ENCODE measurements at regions not wholly inside any gene's neighbourhood (a gene's known extent, or its start where the extent isn't known, plus 50 kb on each side); places are given as distances from the start of the nearest gene placed in this dataset.
A peak's percentile ranks its signal among the peaks of the same experiment; 100 is the strongest.

DNA sequence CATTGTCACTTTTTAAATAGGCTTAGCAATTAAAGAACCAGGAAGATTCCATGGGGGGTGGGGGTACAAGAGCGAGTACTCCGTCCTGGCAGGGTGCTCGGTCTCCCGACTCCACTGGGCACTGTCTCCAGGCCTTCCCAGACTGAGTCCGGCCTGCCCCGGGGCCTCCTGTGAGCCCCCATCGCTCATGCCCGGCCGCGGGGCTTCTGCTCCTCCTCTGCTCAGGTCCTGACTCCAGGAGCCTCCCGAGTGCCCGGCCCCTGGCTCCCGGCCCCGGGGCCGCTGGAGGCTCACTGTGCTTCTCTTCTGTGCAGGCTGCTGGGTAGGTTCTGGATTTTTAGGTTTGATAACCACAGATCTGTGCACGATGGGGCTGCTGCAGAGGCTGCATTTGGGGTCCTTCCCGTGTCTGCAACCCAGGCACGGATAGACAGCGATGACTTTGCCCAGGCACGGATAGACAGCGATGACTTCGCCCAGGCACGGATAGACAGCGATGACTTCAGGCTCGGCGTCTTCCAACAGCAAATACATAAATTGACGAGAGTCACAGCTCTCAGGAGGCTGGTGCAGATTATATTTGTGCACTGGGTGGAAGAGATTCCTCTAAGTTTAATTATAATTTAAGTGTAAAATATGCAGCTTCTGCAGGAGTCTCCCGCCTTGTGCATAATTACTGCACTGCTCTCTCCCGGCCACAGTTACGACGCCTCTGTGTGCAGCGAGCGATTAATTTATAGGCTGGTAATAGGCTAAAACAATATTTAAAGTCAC is 74.8 kb upstream of the RXRA start:
- DNase-seq, result no peak

DNA sequence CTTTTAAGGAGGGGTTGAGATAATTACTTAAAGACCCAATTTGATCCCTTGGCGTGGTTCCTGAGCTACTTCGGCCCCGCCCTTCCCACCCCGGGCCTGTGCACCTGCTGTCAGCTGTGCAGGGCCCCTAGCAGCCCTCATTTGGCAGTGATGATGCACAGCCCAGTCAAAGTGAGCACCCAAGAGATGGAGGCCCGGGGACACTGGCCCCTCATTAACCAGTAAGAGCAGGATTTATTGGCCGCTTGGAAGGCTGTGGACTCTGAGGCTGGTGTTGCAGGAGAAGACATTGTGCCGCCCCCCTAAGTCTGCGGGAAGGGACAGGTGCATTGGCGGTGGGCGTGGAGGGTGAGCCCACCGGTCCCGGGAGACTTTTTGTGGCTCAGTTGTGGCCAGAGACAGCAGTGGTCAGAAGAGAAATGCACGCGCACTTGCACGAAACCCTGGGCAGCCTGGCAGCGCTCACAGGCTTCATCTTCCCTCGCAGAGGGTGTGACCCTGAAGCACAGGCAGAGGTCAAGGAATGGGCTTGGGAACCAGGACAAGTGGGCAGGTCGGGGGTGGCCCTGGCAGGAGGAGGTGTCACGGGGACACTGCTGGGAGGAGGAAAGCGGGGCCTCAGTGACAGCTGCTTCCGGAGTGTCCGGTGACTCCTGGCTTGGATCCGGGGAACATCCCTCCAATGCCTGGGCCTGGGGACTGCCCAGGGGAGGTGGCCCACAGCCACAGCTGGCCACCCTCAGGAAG is 74.0 kb upstream of the RXRA start:
- no peak for DNase-seq

DNA sequence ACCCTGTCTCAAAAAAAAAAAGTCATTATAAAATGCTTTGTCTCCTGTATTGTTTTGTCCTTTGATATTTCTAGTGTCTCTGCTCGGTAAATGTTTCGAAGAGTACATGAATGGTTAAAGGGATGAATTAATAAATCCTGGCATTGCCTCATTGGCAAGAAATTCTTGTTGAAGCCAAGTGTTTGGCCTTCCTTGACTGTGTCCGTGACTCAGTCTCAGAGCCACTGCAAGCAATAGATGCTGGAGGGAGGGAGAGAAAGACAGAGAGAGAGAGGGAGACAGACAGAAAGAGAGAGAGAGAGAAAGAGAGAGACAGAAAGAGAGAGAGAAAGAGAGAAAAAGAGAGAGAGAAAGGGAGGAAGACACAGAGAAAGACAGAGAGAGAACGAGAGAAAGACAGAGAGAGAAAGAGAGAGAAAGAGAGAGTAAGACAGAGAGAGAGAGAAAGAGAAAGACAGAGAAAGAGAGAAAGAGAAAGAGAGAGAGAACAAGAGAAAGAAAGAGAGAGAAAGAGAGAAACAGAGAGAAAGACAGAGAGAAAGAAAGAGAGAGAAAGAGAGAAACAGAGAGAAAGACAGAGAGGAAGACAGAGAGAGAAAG is 72.5 kb upstream of the RXRA start:
- DNase-seq, result no peak

DNA sequence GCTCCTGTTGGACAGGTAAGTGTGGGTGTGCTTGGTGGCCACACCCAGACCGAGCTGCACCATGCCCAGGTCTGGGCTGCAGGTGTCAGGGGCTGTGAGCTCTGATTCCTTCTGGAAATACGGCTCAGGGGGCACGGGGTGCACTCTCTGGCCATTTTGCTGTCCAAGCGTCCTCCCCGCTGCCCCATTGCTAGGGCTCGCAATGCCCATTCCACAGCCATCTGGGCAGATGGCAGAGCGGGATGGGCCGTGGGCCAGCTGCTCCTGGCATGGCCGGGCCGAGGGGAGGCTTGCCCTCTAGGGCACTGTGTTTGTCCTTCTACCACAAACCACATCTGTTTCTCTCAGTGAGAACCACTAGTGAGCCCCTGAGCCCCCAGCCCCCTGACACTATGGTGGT is 67.9 kb upstream of the RXRA start:
- no peak for DNase-seq

DNA sequence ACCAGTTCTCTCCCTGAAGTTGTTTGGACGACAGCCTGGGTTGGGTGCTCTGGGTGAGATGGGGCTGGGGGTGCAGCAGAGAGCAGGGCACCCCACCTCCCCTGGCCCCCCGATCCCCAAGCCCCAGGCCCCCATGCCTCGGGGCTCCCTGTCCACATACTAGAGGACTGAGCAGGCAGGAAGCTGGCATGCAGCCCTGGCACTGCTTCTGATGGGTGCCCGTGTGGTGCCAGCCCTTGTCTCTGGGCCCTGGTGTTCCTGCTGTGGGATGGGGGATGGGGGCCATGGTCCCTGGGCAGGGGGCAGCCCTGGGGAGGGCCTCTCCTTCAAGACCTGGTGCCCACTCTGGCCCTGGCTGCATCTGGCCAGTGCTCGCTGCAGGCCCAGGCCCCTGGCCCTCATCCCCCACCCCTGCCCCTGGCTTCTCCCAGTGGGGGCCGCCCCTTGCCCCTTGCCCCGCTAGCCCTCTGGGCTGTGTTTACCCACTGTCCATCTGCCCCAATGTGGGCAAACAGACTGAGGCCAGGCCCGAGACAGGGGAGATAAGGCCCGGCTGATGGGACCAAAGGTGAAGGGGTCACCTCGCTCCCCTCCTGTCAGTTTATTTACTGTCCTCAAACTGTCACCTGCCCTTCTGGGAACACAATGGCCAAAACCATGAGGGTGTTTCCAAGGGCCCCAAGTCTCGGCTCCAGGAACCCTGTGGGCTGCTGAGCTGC is 67.3 kb upstream of the RXRA start:
- DNase-seq, result no peak

DNA sequence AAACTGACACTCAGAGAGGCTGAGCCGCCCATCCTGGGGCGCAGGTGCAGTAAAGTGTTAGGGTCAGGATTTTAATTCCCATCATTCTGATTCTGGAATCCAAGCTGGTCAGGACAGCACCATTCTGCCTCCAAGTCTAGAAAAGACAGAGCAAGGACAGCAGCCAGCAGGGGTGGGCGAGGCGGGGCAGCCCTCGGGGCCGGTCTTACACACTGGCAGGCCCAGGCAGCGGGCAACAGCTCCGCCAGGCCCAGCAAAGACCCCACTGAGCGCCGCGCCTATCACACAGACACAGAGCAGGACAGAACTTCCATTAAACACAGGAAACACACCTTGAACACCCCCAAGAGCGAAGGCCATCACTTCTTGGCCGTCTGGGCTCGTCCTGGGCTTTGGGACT is 66.5 kb upstream of the RXRA start:
- DNase-seq, result no peak

DNA sequence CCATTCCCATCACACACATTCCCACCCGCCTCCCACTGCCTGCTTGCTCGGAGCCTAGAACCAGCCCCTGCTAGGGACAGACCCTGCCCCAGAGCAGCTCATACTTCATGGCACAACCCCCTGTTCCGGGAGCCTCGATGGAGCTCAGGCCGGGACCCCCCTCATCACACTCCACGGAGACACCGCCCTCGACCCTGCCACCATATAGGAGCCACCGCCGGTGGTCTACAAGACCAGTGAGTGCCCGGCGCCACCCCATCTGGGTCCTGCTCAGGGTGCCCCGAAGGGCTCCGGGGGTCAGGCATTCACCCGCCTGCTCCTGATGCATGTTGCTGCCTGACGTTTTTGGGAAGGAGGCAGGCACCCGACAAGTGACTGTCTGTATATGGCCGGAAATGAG is 65.5 kb upstream of the RXRA start:
- DNase-seq, result no peak

DNA sequence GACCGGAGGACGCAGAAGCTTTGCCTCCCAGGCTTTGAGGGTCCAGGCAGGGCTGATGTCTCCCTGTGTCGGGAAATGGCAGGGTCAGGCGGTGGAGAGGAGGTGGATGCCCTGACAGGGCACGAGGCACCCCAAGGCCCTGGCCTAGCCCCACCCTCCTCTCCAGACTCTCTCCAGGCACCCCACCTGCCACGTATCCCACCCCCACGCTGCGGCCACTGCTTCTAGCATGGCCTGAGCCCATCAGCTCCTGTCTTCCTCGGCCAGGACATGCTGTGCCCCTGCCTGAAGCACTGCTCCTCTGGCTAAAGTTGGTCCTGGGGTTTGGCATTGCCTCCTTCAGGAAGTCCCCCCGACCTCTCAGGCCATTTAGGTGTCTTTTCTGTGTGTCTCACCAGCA is 64.2 kb upstream of the RXRA start:
- no peak for DNase-seq

DNA sequence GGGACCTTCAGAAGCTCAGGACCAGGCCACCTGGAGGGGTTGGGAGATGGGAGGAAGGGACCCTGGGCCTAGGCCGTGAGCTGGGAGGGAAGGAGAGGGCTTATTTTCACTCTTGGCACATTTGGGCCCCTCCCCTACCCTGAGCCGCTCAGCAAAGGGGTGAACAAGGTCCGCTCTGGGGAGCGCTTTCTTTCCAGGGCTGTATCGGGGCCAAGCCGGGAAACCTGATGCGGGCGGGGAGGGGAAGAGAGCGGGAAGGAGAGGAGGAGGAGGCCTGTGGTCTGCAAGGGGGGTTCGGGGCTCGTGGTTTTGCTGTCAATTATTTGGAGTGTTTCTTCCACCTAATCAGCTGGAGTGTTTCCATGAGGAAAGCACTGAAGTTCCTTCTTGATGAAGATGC is 62.7 kb upstream of the RXRA start:
- DNase-seq, result no peak

DNA sequence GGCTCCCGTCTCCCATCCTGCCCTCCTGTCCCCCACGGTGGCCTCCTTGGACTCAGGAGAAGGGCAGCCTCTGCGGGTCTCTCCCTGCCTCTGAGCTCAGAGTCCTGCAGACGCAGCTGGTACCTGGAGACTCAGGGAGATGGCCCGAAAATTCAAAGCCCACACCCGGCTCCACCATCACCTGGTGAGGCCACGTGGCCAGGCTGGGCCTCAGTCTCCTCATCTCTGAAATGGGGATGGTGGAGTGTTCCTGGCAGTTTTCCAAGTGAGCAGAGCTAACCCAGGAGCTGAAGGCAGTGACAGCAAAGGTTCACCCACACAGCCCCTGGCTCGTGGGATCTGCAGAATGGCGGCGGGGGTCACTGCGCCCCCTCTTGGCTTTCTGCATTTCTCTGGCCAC is 62.1 kb upstream of the RXRA start:
- no peak for DNase-seq

DNA sequence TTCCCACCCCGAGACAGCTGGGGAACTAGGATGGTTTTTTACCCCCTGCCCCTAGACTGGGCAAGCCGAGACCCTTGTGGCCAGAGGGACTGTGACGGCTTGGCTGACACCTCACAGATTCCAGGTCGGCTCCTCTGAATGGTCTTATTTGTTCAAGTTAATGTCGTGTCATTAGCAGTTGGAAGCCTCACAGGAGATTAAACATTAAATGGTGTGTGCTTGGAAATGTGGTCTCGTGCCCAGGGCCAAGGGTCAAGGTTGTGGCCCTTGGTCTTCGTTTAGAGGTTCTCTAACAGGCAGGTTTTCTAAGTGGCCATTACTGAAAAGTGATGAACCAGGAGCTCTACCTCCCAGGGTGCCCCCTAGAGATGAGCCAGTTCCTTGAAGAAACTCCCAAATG is 61.2 kb upstream of the RXRA start:
- DNase-seq, result no peak

DNA sequence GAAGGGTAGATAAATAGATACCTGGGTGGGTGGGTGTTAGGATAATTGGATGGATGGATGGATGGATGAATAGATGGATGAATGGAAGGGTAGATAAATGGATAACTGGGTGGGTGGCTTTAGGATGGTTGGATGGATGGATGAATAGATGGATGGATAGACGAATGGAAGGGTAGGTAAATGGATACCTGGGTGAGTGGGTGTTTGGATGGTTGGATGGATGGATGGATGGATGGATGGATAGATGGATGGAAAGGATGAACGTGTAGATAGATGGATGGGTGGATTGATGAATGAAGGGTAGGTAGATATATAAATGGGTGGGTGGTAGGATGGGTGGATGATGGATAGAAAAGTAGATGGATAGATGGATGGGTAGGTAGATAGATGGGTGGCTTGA is 59.8 kb upstream of the RXRA start:
- DNase-seq, result no peak

DNA sequence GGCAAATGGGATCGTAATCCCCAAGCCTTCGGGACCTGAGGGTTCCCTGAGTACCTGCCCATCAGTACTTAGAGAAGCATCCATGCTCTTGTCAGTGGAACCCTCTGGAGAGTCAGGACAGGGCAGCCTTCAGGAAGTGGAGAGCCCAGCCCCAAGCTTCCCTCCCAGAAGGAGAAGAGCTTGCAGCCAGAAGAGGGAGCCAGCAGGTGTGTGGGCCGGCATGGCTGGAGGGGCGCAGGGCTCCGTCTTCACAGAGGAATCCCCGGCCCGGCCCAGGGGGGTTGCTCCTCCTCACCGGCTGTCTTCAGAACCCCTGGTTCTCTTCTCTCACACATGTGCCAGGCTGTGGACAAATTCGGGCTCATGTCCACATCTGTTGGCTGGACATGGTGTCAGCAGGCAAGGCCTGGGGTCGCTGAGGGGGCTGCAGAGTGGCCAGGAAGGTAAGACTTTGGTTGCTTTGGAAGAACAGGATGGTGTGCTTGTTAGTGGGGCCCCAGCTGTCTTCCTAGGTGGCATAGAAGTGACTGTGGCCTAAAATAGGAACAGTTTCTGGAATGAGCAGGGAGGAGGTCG is 58.9 kb upstream of the RXRA start:
- DNase-seq, result no peak

DNA sequence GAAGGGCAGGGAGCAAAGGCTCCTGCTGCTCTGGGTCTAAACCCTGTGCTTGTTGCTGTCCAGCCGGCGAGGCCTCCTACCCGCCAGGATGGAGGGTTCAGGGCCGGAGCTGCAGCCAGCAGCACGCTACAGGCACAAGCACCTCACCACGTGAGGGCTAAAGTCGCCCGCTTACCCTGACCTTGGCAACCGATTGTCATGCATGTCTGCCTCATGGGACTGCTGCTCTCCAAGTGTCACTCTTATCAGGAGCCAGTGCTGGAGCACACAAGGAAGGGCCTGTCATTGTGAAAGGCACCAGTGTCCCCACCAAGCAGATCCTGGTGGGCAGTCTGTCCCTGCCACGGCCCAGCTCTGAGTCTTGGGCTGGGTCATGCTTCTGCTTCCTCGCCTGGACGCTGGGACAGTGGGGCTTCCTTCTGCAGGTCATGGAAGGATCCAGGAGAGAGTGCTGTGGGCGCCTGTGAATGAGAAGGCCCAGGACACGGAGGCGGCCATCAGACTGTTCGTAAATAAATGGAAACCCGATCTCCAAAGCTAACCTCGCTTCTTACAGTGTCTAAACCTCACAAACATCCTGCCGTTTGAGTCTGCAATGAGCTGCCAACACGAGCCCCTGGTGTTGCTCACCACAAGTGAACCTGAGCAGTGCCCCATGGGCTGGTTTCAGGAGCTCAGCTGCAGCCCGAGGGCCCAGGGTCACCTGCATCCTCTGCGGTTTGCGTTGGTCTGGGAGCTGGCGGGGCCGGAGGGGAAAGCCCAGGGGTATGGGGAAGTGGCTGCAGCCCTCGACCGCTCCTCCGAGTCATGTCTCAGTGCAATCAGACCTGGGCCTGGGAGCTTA is 58.2 kb upstream of the RXRA start:
- peak in 1 of 2 experiments; percentile 9 for DNase-seq

DNA sequence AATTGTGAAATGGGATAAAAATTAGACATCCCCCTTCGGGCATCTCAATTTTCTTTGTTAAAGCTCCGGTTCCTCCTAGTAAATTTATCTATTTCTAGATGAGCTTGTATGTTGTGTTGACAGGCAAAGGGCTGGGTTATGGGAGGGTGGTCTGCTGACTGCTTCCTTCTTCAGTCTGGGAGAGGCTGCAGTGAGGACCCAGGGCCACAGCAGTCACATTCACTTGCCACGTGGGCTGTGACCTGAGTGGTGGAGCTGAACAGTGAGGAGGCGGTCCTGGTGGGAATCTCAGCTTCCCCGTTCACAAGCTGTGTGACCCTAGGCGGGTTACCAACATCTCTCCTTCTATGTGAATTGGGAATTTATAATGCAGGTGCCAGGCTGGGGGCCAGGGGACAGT is 57.5 kb upstream of the RXRA start:
- peak in 1 of 2 experiments; percentile 4 for DNase-seq

DNA sequence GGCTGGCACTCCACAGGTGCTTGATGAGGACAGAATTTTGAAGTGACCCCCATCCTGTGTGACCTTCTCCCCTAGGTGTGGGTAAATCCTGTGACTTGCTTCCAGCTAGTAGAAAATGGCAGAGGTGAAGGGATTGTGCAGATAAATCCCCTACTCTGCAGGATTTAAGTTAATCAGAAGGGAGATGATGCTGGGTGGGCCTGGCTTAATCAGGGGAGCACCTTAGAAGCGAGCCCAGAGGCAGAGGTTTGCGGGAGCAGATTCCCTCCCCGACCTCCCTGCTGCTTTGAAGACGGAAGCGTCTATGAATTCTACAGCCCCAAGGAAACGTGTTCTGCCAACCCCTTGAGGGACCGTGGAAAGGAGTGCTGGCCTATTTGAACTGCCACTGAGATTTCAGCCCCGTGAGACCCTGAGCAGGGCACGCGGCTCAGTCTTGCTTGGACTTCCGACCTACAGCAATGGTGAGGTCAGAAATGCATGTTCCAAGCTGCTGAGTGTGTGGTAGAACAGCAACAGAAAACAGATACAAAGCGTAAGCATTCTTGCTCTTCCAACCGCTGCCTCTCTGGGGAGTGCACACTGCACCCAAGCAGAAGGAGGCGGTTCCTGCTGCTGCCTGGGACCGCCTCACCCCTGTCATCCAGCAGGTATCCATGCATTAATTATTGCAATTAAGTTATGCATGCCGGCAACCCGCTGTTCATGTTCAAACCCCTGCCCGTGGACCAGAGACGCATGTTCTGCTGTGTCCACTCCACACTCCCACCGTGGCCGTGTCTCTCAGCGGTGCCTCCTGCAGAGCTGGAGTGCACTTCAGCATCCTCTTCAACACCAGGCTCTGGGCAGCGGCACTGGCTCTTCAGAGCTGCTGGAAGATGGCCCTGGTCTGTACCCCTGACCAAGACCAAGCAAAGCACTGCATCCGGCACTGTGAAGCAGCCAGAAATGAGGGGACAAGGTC is 54.6 kb upstream of the RXRA start:
- no peak for DNase-seq

DNA sequence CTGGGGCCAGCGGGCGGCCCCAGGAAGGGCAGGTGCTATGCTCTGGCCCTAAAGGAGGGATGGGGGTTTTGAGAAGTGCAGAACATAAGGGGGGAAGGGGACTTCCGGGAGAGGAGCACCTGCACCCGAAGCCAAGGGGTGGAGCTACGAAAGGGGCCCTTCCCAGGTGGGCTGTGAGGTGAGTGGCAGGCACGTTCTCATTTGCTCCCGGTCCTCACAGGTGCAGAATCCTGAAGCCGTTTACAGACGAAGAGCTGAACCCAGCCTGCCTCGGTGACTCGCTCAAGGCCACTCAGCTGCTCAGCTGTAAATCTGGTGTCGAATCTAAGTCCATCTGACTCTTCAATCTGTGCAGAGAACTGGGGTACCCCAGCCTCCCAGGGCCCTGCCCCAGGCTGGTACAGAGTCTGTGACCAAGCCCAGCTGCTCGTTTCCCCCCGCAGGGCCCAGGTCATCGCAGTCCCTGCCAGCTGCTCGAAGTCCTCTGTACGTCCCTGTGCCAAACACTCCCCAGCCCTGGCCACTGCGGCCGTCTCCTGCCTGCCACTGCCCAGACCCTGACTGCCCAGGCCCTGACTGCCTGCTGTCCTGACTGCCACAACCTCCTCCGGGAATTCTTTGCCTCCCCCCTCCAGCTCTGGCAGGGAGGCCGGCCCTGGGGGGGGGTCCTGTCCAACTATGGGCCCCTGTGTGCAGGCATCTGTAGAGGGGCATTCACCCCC is 53.8 kb upstream of the RXRA start:
- DNase-seq, result no peak

DNA sequence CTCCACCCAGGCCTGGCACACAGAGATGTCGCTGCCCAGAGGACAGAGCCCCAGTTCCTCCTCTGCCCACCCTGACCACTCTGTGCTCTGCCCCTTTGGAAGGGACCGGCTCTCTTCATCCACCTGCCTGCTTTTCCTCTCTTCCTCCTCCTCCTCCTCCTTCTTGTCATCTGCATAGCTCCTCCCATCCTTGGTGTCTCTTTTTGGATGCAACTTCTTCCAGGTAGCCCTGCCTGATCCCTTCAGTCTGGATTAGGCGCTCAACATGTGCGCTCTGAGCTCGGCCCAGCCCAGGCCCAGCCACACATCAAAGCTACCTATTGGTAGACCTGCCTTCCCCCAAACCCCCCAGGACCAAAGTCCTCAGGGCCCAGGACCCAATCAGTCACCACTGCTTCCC is 52.6 kb upstream of the RXRA start:
- DNase-seq, result no peak

DNA sequence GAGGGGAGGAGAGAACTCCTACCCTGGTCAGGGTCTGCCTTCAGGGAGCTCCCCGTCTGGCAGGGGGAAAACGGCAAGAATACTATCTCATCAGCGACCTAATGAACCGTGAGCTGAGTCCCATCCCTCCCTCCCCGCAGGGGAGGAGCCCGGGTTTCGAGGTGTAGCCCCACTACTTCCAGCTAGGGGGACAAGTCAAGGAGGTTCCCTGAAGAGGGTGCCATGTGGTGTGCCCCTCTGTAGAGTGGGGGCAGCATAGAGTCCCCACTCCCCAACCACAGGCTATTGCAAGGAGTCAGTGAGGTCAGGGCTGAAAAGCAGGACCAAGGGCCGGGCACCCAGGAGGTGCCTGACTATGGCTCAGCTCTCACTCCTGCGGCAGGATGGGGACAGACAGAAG is 50.9 kb upstream of the RXRA start:
- peak in 1 of 2 experiments; percentile 1 for DNase-seq

Data from Kasumi-1 (cell line).